CD4-positive, CD25-positive, alpha-beta regulatory T cell (primary cell): ENCODE measurements at regions not wholly inside any gene's neighbourhood (a gene's known extent, or its start where the extent isn't known, plus 50 kb on each side); places are given as distances from the start of the nearest gene placed in this dataset.

ENCODE experiments used
- ATAC-seq, 2 donors: fragments of 150-1000 bp; cut with Tn5 transposase; one replicate each; pipeline ENCODE4 v1.10.0; 2021; ENCODE audit warnings: low read depth in 2 of 2, moderate number of reproducible peaks in 2 of 2, moderate library complexity in 1 of 2
- DNase-seq, 3 donors: peaks; one replicate each; pipeline versions ENCODE4 v3.0.0 to v3.0.0-alpha.2; 2012 to 2022; ENCODE audit warnings: mixed read lengths in 1 of 3
- H3K27ac ChIP-seq: one replicate; pipeline ENCODE4 v1.7.0; 2013; ENCODE audit warnings: mild to moderate bottlenecking, low read length; ENCODE audit not compliant: insufficient read depth, poor library complexity, severe bottlenecking
- H3K27me3 ChIP-seq: one replicate; pipeline ENCODE4 v1.7.0; 2013; ENCODE audit warnings: low read length; ENCODE audit not compliant: control insufficient read depth, insufficient read depth
- H3K36me3 ChIP-seq: one replicate; pipeline ENCODE4 v1.7.0; 2013; ENCODE audit warnings: mild to moderate bottlenecking, low read length, moderate library complexity; ENCODE audit not compliant: control insufficient read depth, insufficient read depth
- H3K4me1 ChIP-seq: 2 replicates; pipeline ENCODE4 v1.7.0; 2013; ENCODE audit warnings: mild to moderate bottlenecking, low read length; ENCODE audit not compliant: insufficient read depth, control insufficient read depth, poor library complexity, severe bottlenecking
- H3K4me3 ChIP-seq: one replicate; pipeline ENCODE4 v1.7.0; 2013; ENCODE audit warnings: low read depth, mild to moderate bottlenecking, low read length, moderate library complexity
- H3K9me3 ChIP-seq, 2 experiments: 1 replicate in 1 of 2; 2 replicates in 1 of 2; pipeline ENCODE4 v1.7.0; 2013; ENCODE audit warnings: low read length in 2 of 2, mild to moderate bottlenecking in 1 of 2, moderate library complexity in 1 of 2; ENCODE audit not compliant: control insufficient read depth in 2 of 2
- H3K27ac Mint-ChIP-seq, 3 donors: one replicate each; pipeline ENCODE4 v1.8.0; 2020 to 2022; ENCODE audit warnings: mild to moderate bottlenecking in 3 of 3, mixed read lengths in 3 of 3, moderate library complexity in 2 of 3
- H3K27me3 Mint-ChIP-seq: one replicate; pipeline ENCODE4 v1.8.0; 2022; ENCODE audit warnings: mild to moderate bottlenecking, mixed read lengths
- H3K36me3 Mint-ChIP-seq: one replicate; pipeline ENCODE4 v1.8.0; 2020; ENCODE audit warnings: mixed read lengths
- H3K4me1 Mint-ChIP-seq, 4 donors: one replicate each; pipeline ENCODE4 v1.8.0; 2020 to 2022; ENCODE audit warnings: mixed read lengths in 4 of 4, mild to moderate bottlenecking in 1 of 4
- H3K4me3 Mint-ChIP-seq, 4 donors: one replicate each; pipeline ENCODE4 v1.8.0; 2020 to 2022; ENCODE audit warnings: mild to moderate bottlenecking in 4 of 4, mixed read lengths in 4 of 4, moderate library complexity in 3 of 4
- H3K9me3 Mint-ChIP-seq, 7 donors: one replicate each; pipeline ENCODE4 v1.8.0; 2020 to 2022; ENCODE audit warnings: mixed read lengths in 7 of 7, mild to moderate bottlenecking in 3 of 7, moderate library complexity in 2 of 7

- Mint-ChIP-seq H3K9me3 (peaks cover 0 to 5% (median 0%) of the 10 kb centered on the region in 7 donors), H3K27ac (no peak overlapping the region), H3K36me3 (no peaks in the 10 kb centered on the region), H3K4me1 (peaks cover 0 to 2% (median 0%) of the 10 kb centered on the region in 4 donors), H3K27me3 (peaks cover 9% of the 10 kb centered on the region), H3K4me3 (no peak overlapping the region)
- Histone ChIP-seq H3K4me1 (no peaks in the 10 kb centered on the region), H3K36me3 (no peaks in the 10 kb centered on the region), H3K9me3 (peaks cover 0 to 3% of the 10 kb centered on the region in 2 experiments), H3K27me3 (no peaks in the 10 kb centered on the region), H3K4me3 (no peak overlapping the region), H3K27ac (no peak overlapping the region)
- ATAC-seq (no peak), DNase-seq (no peak)
Observed at GRCh38 chr4:8704632-8705031, 112.1 kb downstream of the CPZ start.

DNA sequence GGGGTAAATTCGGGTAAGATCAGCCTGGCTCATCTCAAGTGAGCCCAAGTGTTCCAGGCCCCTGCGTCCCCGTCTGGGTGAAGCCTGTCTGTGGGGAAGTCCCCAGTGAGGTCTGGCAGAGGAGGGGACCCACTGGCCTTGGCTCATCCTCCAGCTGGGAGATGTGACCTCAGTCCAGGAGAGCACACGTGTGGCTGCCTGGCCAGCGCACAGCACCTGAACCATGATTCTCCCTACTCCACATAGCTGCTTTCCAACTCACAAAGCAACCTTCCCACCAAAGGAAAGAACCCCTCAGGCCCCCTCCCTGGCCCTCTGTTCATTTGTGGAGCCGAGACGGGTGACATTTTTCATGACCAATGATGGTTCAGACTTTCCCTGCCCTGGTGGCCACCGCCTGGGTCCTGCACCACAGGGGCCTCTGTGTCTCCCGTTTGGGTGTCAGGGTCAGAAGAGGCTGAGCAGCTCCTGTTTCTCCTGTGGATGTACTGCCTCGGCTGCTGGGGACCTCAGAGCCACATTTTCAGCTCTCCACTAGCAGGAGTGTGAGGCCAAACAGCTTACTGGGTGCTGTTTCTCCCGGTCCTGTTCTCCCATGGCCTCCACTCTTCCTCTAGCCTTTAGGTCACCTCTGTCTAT lies 111.4 kb downstream of the CPZ start:
- no peak overlapping the region for H3K27ac Mint-ChIP-seq
- ATAC-seq = no peak
- Histone ChIP-seq H3K27me3 (no peaks in the 10 kb centered on the region), H3K4me1 (no peaks in the 10 kb centered on the region), H3K36me3 (no peaks in the 10 kb centered on the region), H3K27ac (no peak overlapping the region), H3K4me3 (no peak overlapping the region), H3K9me3 (no peaks in the 10 kb centered on the region)
- peaks cover 9% of the 10 kb centered on the region for H3K27me3 Mint-ChIP-seq
- DNase-seq = no peak
- H3K4me1 Mint-ChIP-seq = peaks cover 0 to 2% (median 0%) of the 10 kb centered on the region in 4 donors
- H3K4me3 Mint-ChIP-seq = no peak overlapping the region
- peaks cover 0 to 3% (median 0%) of the 10 kb centered on the region in 7 donors for H3K9me3 Mint-ChIP-seq
- H3K36me3 Mint-ChIP-seq = no peaks in the 10 kb centered on the region

- no peak overlapping the region for H3K27ac Mint-ChIP-seq
- Histone ChIP-seq H3K27ac (no peak overlapping the region), H3K36me3 (no peaks in the 10 kb centered on the region), H3K9me3 (no peaks in the 10 kb centered on the region), H3K4me1 (no peaks in the 10 kb centered on the region), H3K27me3 (no peaks in the 10 kb centered on the region), H3K4me3 (no peak overlapping the region)
- DNase-seq = no peak
- no peak overlapping the region for H3K4me3 Mint-ChIP-seq
- peaks cover 0 to 2% (median 0%) of the 10 kb centered on the region in 4 donors for H3K4me1 Mint-ChIP-seq
- peaks cover 0 to 2% (median 0%) of the 10 kb centered on the region in 7 donors for H3K9me3 Mint-ChIP-seq
- no peaks in the 10 kb centered on the region for H3K36me3 Mint-ChIP-seq
- peaks cover 9% of the 10 kb centered on the region for H3K27me3 Mint-ChIP-seq
- ATAC-seq = no peak
Observed at GRCh38 chr4:8703401-8703696, 110.8 kb downstream of the CPZ start.

DNA sequence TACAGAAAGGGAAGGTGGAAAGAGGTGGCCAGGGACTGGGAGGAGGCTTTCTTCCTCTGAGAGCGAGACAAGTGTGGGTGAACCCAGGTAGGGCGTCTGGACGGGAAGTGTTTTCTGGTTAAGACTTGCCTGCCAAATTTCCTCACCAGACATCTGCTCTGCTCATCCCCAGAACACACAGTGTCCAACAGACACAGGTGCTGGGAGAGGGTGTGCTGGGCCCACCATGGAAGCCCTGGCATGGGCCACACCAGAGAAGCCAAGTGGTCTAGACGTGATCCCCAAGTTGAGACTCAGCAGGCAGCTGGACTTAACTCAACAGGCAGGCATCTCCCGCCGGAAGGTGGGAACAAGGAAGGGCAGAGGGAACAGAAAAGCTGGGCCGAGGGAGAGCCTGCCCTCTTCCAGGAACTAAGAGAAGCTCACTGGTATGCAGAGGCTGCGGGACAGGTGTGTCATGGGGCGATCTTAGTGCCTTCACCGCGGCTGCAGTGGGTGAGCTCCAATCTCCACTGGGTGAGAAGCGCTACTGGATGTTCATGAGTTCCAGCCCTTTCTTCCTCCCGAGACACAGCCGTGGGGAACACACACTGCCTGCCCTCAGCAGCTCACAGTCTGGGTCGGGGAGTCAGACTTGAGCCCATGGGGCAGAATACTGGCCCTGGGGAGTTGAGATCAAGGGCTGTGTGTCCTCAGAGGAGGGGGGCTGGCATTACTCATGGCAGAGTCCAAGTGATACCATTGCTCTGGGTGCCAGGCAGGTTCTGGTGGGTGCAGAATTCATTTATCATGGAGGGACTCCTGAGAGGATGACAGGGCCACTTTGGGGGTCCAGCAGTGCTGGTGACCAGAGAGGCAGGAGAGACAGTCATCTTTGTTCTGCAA lies 110.2 kb downstream of the CPZ start:
- H3K9me3 ChIP-seq = no peaks in the 10 kb centered on the region
- no peak overlapping the region for H3K27ac ChIP-seq
- H3K36me3 ChIP-seq = no peaks in the 10 kb centered on the region
- peaks cover 0 to 2% (median 0%) of the 10 kb centered on the region in 4 donors for H3K4me1 Mint-ChIP-seq
- no peaks in the 10 kb centered on the region for H3K4me1 ChIP-seq
- no peaks in the 10 kb centered on the region for H3K27me3 ChIP-seq
- no peak overlapping the region for H3K27ac Mint-ChIP-seq
- H3K27me3 Mint-ChIP-seq = peaks cover 9% of the 10 kb centered on the region
- DNase-seq (no peak), ATAC-seq (no peak)
- H3K4me3 Mint-ChIP-seq = no peak overlapping the region
- H3K36me3 Mint-ChIP-seq = no peaks in the 10 kb centered on the region
- peaks cover 0 to 2% (median 0%) of the 10 kb centered on the region in 7 donors for H3K9me3 Mint-ChIP-seq
- no peak overlapping the region for H3K4me3 ChIP-seq

GRCh38 chr4:8702020-8702495 lies 109.5 kb downstream of the CPZ start:
- Mint-ChIP-seq H3K4me3 (no peak overlapping the region), H3K9me3 (peaks cover 0 to 4% (median 0%) of the 10 kb centered on the region in 7 donors), H3K27ac (no peak overlapping the region), H3K4me1 (peaks cover 0 to 2% (median 0%) of the 10 kb centered on the region in 4 donors), H3K36me3 (no peaks in the 10 kb centered on the region), H3K27me3 (peaks cover 9% of the 10 kb centered on the region)
- no peak for DNase-seq
- Histone ChIP-seq H3K27me3 (no peaks in the 10 kb centered on the region), H3K27ac (no peak overlapping the region), H3K4me1 (no peaks in the 10 kb centered on the region), H3K36me3 (no peaks in the 10 kb centered on the region), H3K9me3 (no peaks in the 10 kb centered on the region), H3K4me3 (no peak overlapping the region)
- ATAC-seq = no peak

DNA sequence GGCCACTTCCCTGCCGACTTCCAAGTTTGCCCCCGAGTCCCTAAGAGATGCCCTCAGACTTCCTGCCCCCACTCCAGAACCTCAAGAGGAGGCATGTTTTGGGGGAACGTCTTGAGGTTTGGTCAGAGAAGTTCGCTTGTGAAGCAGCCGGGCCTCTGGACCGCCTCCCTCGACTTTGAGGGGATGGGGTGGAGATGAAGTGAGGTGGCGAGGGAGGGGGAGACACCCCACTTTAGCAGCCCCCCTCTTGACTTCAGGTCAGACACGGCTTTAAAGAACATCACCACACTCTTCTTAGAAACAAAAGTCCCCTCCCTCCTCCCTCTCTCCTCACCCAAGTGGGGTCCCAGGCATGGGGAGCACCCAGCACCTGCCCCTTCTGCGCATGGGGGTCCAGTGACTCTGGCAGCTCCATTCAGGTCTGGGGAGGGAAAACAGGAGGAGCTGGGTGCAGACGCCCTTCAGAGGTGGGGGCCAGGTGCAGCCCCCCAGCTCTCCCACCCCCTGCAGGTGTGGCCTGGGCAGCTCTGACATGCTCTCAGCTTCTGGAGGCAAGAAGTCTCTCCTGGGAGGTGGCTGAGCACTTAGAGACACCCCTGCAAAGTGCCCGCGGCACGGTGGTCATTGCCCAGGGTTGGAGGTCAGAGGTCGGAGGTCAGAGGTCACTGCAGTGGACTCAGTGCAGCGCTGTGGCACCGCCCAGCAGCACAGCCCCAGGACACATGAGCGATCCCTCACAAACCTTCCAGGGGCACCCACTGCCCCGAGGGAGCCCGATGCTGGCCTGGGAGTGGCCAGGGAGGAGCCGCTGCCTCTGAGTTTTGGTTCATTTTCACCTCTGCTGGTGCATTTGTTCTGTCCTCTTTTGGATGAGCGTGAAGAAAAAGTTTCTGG lies 108.8 kb downstream of the CPZ start:
- Histone ChIP-seq H3K36me3 (no peaks in the 10 kb centered on the region), H3K4me3 (no peak overlapping the region), H3K4me1 (no peaks in the 10 kb centered on the region), H3K27ac (no peak overlapping the region), H3K9me3 (no peaks in the 10 kb centered on the region), H3K27me3 (no peaks in the 10 kb centered on the region)
- Mint-ChIP-seq H3K9me3 (peaks cover 0 to 4% (median 0%) of the 10 kb centered on the region in 7 donors), H3K4me3 (no peak overlapping the region), H3K27me3 (peaks cover 8% of the 10 kb centered on the region), H3K4me1 (peaks cover 0 to 2% (median 0%) of the 10 kb centered on the region in 4 donors), H3K36me3 (no peaks in the 10 kb centered on the region), H3K27ac (no peak overlapping the region)
- DNase-seq (no peak), ATAC-seq (no peak)

DNA sequence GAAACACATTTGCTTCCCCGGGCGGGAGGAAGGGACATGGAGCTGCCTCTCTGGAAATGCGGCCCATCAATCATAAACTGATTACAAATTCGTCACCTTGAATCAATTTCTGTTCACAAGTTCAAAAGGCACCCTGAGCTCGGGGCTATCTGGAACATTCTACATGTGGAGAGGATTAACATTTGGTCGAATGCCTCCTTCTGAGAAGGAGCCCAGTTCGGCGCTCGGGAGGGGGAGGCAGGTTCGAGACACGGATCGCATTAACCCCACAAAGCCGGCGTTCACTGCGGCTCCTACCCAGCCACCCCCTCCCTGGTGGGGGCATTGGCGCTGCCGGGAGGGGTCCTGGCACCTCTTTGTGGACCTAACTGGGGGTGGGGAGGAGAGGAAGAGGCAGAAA lies 108.0 kb downstream of the CPZ start:
- no peaks in the 10 kb centered on the region for H3K4me1 ChIP-seq
- no peak overlapping the region for H3K27ac Mint-ChIP-seq
- DNase-seq = no peak
- peaks cover 0 to 4% (median 0%) of the 10 kb centered on the region in 7 donors for H3K9me3 Mint-ChIP-seq
- no peak overlapping the region for H3K4me3 ChIP-seq
- H3K27me3 ChIP-seq = no peaks in the 10 kb centered on the region
- no peak for ATAC-seq
- no peaks in the 10 kb centered on the region for H3K4me1 Mint-ChIP-seq
- no peak overlapping the region for H3K27ac ChIP-seq
- H3K36me3 Mint-ChIP-seq = no peaks in the 10 kb centered on the region
- no peaks in the 10 kb centered on the region for H3K36me3 ChIP-seq
- no peaks in the 10 kb centered on the region for H3K9me3 ChIP-seq
- peaks cover 4% of the 10 kb centered on the region for H3K27me3 Mint-ChIP-seq
- no peak overlapping the region for H3K4me3 Mint-ChIP-seq
